Right ventricle myocardium superior (tissue), 1 donor: ENCODE measurements at regions not wholly inside any gene's neighbourhood (a gene's known extent, or its start where the extent isn't known, plus 50 kb on each side); places are given as distances from the start of the nearest gene placed in this dataset.

Experiments
- ATAC-seq: fragments of 200-7000 bp; cut with Tn5 transposase; one replicate; pipeline ENCODE4 v1.9.1; 2020; ENCODE audit warnings: mild to moderate bottlenecking; ENCODE audit not compliant: poor library complexity
- DNase-seq: peaks from one replicate; pipeline ENCODE4 v3.0.0-alpha.2; 2020
- intact Hi-C: fragments of 100-400 bp; cut with DNase I; formaldehyde crosslinking; loops from one replicate; pipeline ENCODE4 v1.11.2; 2022
- donor health status: DM: no; HTN: yes; CAD: no; lungs with severe emphysema.

DNA sequence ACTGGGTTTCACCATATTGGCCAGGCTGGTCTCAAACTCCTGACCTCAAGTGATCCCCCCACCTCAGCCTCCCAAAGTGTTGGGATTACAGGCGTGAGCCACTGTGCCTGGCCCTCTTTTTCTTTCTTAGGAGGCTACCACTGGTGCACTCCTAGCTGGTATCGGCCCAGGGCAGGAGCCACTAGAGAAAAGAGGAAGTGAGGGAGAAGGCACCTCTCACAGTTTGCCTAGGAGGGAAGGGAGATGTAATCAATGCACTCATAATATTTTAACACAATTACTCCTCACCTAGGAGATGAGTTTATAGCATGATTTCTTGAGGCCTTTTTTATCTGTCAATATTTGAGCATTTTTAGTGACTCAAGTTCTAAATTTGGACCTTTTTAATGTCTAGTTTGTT lies 189.0 kb upstream of the SOX4 start:
- intact Hi-C loops = no loop called here
- ATAC-seq (no peak), DNase-seq (no peak)

DNA sequence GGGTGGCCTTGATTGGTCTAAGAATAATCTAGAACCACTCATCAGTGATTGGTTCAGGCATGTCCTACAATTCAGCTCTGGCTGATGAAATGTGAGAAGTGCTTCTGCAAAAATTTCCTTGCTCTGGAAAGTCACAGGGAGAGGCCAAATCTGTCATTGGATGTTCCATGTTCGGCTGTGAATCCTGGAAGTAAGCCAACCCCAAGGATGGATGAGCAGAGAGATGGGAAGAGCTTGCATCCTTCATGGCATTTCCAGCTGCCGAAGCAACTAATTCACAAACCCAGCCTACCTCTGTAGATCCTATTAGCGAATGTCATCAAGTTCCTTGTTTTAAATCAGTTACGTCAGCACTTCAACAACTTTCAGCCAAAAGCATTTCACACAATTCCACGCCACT lies 187.2 kb upstream of the SOX4 start:
- intact Hi-C loops = no loop called here
- DNase-seq (no peak), ATAC-seq (no peak)

DNA sequence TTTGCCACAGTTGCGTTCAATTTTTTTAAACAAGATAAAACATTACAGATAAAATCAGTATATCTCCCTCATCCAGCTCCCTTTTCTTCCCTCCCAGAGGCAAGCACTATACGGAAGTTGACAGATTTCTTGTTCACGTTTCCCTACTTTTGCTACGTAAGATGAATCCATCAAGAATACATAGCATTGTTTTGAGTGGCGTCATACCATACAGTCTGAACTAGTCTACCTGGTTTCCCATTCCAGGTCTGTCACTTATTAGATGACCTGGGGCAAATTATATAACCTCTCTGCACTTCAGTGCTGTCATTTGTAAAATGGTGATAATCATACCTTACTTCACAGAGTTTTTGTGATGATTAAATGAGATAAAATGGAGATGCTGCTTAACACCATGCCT lies 184.3 kb upstream of the SOX4 start:
- intact Hi-C loops = no loop called here
- no peak for DNase-seq
- ATAC-seq = no peak

DNA sequence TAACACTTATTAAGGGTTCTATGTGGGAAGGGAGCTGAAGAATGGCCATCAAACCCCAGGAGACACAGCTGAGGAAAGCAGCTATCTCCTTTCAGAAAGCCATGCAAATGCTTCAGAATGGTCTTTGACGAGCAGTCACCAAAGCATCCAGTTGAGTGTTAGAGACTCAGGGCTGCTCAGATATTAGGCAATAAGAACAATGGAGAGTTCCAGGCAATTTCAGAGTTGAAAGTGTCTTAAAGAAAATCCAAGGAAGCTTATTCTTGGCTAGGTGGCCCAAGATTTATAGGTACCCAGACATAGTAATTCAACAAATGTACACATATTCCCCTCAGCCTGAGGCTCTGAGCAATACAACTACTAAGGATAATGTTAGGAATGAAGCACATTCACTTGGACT lies 180.1 kb upstream of the SOX4 start:
- ATAC-seq = no peak
- no peak for DNase-seq
- intact Hi-C loops = no loop called here

DNA sequence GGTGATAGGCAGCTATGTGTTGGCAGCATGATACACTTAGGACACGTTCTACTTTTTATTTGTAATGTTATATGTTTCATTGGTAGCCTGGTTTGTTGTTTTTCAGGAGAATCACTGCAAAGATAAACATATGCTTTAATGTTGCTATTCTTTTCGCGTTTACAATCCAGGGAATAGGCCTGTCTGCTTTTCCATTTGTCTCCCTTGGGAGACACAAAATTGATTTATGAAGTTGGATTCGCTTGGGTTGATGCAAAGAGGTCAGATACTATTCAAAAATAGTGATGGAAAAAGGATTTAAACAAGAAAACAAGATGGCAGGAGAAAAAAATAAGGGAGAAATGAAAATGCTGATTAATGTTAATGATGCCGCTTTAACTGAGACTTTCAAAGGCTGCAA lies 179.5 kb upstream of the SOX4 start:
- ATAC-seq (no peak), DNase-seq (no peak)
- intact Hi-C loops = no loop called here

DNA sequence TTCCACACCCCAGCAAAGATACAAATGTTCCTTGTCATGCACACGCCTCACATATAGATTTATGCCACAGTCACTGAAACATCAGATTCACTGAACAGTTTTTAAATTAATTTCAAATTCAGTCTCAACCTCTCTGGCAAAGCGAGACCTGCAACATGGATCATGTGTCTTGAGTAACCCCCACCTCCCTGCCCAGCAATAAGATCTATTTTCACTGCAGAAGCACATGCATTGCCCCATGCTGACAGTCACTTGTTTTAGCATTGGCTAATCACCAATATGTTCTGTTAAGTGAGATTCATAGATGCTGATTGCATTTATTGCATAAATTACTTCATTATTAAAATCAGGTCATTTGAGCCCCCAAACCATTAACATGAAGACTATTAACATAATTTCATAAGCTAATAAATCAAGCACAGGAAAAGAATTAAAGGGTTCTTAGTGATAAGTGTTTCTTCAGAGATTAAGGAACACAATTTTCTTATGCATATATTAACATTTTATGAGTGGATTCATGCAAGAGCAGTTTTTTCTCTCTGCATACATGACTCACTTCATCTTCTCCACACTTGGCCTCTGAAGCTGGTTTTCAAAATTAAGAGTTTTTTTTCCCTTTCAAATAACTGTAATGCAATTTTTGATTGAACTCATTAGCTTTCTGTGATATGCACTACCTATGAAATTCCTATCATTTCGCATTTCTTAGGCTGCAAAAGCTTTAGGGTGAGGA lies 173.2 kb upstream of the SOX4 start:
- ATAC-seq (no peak), DNase-seq (no peak)
- intact Hi-C loops = no loop called here

DNA sequence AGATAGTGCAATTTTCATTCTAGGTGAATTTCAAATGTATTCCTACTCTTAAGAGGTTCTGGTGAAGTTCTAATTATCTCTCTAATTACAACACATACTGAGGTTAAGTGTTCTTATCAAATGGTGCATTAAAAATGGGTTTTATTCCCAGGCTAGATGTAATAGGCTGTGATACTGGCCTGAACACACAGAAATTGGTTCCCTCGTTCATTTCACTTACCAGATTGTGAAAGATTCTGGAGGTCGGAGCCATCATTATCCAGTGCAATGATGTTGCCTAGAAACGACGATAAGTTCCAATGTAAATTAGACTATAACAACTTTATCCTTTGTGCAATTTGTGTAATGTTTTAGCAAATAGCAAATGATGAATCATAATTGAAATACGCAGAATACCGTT lies 172.6 kb upstream of the SOX4 start:
- ATAC-seq (no peak), DNase-seq (no peak)
- intact Hi-C loops = no loop called here

DNA sequence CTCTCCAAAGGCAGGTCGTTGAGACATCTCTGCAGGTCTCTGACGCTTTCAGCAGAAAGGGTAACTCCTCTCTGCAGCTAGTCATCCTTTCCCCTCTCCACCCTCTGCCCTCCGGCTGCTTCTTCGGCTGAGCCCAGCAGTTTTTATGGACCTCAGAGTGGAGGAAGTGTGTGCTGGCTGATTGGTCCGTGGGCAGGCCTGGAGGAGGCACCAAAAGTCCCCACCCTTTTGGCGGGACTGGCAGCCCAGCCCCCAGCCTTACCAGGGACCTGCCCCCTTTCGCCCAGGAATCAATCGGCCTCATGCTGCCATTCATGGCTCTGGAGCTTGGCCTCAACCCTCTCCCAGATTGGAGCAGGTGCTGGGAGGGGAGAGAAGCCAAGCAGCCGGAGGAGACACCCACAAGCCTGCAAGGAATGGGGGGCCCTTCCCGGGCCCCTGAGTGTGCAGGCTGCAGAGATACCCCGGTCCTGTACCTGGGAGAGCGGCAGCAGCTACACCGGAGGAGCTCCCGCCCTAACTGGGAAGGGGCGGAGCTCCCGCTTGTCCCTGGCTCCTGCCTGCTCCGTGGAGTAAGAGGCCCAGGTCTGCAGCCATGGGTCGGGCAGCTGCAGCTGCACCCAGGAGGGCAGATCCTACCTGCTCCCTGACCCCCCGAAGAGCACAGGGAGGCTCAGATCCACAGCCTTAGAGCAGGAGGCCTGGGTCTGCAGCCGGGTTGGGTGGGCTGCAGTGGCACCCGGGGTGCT lies 170.3 kb upstream of the SOX4 start:
- intact Hi-C loops = no loop called here
- ATAC-seq (no peak), DNase-seq (no peak)

DNA sequence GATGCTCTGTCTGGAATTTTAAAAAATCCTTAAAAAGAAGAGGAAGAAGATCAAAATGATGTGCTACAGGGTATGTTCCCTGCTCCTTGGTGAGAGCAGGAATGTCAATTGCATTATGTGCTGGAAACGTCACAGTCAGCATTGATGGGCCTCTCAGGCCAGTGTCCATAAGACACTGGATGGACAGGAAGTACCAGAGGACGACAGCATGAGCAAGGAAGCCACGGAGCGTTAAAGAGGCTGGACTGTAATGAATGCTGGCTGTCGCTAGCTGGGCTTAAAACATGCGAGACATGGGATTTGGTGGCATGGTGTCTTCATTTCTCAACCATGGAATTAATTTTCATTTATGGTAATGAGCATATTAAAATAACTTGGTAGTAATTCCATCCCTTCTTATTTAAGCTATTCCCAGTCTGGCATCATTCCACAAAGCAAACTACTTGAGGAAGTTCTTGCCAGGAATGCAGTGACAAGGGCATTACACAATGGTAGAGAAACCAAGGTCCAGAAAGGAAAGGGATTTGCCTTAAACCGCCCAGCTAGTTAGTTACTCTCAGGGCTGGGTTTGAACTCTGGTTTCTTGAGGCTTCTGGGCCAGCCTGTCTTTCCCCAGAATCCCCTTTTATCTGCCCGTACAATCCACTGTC lies 166.6 kb upstream of the SOX4 start:
- ATAC-seq = no peak
- intact Hi-C loops = no loop called here
- DNase-seq = no peak

DNA sequence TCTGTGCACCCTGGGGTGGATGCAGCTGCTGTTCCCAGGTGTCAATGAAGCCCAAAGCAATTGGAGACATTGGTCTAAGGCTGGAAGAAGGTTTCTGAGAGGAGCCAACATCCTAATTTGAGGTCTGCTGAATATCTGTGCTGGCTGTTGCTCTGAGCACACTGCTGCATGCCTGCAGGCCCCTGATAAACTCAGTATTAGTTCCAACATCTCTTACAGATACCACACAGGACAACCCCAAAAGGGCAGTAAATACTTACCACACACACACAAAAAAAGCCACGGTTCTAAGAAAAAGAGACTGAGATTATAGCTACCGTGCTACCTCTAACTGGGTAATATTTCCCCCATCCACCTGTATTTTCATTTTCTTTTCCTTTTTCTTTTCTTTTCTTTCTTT lies 164.3 kb upstream of the SOX4 start:
- ATAC-seq (no peak), DNase-seq (no peak)
- intact Hi-C loops = no loop called here

DNA sequence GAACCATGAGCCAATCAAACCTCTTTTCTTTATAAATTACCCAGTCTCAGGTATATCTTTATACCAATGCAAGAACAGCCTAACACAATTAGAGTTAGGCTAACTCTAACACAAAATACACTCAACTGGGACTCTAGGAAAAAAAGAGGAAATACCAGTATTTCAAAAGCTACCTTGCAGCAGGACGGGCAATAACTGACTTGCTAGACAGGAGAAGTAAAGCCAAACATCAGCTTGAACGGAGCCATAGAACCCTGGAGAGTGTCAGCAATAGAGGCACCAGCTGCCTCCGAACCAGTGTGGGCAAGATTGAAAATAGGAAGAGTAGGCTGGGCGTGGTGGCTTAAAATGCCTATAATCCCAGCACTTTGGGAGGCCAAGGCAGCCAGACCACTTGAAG lies 162.0 kb upstream of the SOX4 start:
- no peak for ATAC-seq
- intact Hi-C loops = no loop called here
- DNase-seq = no peak

DNA sequence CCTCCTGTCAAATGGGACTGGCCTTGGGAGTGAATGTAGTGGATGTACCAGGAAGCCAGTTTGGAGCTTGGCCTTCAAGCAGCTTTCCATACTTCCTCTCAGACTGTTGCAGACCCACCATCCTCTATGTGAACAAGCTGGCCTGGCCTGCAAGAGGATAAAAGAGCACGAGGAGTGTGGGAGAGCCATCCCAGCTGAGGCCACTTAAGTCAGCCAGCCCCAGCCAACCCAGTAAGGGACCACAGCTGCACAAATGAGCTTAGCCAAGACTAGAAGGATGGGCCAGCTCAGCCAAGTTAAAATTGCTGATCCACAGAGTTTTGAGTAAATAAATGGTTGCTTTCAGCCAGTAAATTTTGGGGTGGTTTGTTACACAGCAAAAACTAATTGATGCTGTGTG lies 156.9 kb upstream of the SOX4 start:
- DNase-seq (no peak), ATAC-seq (no peak)
- intact Hi-C loops = no loop called here

DNA sequence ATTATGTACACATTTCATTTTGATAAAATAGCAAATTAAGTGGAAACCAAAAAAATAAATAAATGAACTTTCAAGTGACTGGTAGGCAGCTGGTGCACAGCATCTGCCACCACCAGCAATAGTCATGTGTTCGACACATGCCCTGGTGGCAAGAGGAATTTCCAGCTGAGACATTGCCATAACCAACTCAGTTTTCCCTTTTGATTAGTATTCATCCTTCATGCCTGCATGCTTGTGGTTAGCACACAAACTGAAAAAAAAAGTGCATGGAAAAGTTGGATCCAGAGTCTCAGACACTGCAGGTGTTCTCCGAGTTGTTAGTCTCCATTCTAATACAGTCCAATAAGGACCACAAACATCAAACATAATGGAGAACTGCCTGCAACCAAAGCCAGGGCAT lies 156.0 kb upstream of the SOX4 start:
- intact Hi-C loops = no loop called here
- DNase-seq (no peak), ATAC-seq (no peak)

DNA sequence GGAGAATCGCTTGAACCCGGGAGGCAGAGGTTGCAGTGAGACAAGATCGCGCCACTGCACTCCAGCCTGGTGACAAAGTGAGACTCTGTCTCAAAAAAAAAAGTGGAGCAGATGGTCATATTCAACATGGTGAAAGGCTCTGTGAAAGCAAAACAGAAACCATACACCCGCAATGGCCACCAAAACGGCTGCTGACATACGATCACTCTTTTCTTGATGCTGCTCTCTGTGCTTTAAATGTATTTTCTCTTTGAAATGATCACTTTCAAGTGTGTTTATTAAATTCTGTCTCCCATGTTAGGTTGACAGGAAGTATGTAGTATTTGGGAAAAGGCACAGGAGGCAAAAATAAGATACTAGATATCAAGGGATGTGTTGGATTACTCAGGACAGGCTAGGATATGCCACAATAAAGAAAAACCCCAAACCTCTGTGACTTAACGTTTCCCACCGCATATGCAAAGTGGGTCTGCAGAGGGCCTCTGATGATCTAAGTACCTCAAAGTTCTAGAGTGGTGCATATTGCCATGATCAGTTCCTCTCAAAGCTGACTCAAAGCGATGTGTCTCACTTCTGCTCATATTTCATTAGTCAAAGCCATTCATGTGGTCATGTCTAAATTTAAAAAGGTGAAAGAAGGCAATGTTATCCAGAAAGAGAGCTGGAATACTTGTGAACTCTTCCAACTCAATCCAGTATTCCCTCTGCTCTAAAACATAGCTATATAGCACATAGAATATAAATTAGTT lies 155.1 kb upstream of the SOX4 start:
- DNase-seq = no peak
- intact Hi-C loops = no loop called here
- ATAC-seq = no peak

DNA sequence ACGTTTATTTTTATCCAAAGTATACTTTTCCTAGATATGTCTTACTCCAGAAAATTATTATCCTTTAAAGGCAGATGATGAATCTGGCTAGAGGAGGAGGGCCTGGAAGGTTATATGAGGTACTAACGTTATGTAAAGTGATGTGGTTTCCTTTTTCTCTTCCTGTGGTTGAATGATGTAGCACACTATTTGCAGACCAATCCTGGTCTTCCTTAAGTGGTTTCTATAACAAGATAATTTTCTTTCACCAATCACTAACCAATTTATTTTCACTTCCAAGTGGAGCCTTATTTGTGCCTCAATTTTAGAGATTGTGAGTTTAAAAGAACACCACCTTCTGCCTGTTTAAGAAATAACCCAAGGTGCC lies 154.6 kb upstream of the SOX4 start:
- intact Hi-C loops = no loop called here
- DNase-seq (no peak), ATAC-seq (no peak)

DNA sequence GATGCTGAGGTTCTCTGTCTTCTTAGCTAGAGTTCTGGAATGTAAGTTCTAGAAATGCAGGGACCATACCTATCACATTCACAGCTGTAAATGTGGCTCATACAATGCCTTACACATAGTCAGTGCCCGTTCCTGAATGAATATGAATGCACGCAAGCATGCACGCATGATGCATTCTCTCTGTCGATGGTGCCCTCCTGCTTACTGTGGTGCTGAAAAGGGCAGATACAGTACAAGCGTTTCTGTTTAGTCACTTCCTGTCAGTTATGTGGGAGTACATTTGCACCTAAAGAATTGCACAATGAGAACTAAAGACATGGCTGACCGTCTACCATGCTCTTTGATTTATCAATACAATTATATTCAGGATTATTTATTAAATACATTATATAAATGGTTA lies 152.2 kb upstream of the SOX4 start:
- DNase-seq (no peak), ATAC-seq (no peak)
- intact Hi-C loops = no loop called here

DNA sequence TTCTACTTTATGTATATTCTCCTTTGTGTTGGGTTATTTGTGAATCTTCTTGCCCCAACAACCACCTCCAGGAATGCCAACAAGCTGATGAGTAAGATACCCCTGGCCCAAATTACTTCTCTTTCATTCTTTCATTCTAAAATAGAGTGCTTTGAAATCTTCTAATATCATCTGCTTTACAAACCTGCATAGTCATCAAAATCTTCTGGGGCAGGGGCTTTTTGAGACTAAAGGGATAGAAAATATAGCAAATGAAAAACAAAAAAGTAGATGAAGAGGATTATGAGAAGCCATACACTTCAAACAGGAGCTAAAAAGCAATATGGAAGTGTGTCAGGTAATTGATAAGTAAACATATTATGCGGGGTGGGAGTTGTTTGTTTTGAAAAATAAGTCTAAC lies 150.7 kb upstream of the SOX4 start:
- intact Hi-C loops = no loop called here
- DNase-seq (no peak), ATAC-seq (no peak)

DNA sequence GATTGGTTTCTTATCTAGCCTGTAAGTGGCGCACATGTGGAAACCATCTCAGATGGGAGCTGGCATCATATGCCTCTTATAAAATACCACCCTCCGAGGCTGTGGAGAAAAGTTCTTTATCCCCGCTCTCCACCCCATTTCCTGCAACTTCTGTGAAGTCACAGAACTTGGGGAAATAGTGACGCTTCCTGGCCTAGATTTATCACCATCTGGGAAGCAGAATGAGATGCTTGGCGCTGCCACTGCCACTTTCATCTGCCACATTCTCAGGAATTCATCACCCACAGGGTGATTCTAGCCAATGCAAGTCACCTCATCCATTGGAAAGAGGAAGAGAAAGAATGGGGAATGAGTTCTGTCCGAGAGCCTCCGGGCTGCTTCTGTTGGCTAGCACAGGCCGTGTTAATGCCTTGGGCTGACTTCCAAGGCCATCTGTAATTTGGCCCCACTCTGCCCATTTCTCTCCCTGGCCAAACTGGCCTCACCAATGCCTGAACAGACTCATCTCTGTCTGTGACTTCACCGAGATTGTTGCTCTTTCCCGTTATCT lies 148.8 kb upstream of the SOX4 start:
- no peak for ATAC-seq
- intact Hi-C loops = no loop called here
- no peak for DNase-seq

DNA sequence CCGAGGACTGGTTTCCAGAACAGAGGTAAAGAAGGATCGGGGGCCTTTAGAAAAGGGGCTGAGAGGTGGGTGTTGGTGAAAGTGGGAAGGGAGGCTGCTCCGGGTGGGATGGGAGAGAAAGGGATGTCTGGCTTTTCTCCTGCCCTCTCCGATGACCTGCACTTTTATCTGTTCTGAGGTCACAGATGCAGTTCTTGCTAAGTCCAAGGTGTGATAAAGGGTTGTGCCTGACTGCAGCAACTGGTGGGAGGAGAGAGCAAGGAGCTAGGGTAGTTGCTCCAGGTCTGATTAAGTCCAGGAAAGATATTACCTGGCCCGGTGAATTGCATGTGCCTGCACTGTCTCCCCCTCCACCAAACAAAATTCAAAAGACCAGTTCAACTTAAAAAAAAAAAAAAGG lies 145.6 kb upstream of the SOX4 start:
- DNase-seq = no peak
- intact Hi-C loops = no loop called here
- no peak for ATAC-seq
